GM21528 (cell line): ENCODE measurements at regions not wholly inside any gene's neighbourhood (a gene's known extent, or its start where the extent isn't known, plus 50 kb on each side); places are given as distances from the start of the nearest gene placed in this dataset.

Source experiments
- ATAC-seq: cut with Tn5 transposase; IDR thresholded peaks from one replicate; pipeline ENCODE4 v1.9.1; 2021; ENCODE audit warnings: mild to moderate bottlenecking, moderate library complexity; ENCODE audit not compliant: unreplicated experiment, low FRiP score

GRCh38 chr20:10857352-10858070 is 183.7 kb upstream of the JAG1 start:
- no peak for ATAC-seq

GRCh38 chr20:10861090-10861489 is 187.3 kb upstream of the JAG1 start:
- no peak for ATAC-seq

- ATAC-seq, result no peak
These were observed 187.8 kb upstream of the JAG1 start for GRCh38 chr20:10861619-10862018.

GRCh38 chr20:10863337-10864060 is 189.7 kb upstream of the JAG1 start:
- ATAC-seq, result no peak

GRCh38 chr20:10864076-10864672 is 190.4 kb upstream of the JAG1 start:
- ATAC-seq, result no peak

- no peak for ATAC-seq
These were observed 194.5 kb upstream of the JAG1 start for GRCh38 chr20:10868299-10868698.

GRCh38 chr20:10873026-10873425 is 199.2 kb upstream of the JAG1 start:
- ATAC-seq, result no peak

- ATAC-seq, result no peak
These were observed 201.9 kb upstream of the JAG1 start for GRCh38 chr20:10875653-10876052.

- no peak for ATAC-seq
These were observed 202.8 kb upstream of the JAG1 start for GRCh38 chr20:10876558-10876957.

GRCh38 chr20:10877342-10877741 is 203.5 kb upstream of the JAG1 start:
- ATAC-seq, result no peak

- no peak for ATAC-seq
These were observed 209.4 kb upstream of the JAG1 start for GRCh38 chr20:10883166-10883565.

GRCh38 chr20:10893321-10893720 is 219.5 kb upstream of the JAG1 start:
- no peak for ATAC-seq

- no peak for ATAC-seq
These were observed 223.5 kb upstream of the JAG1 start for GRCh38 chr20:10897336-10897735.

GRCh38 chr20:10898552-10898951 is 224.8 kb upstream of the JAG1 start:
- ATAC-seq, result no peak

GRCh38 chr20:10902174-10902573 is 228.4 kb upstream of the JAG1 start:
- no peak for ATAC-seq

GRCh38 chr20:10902576-10903282 is 228.9 kb upstream of the JAG1 start:
- no peak for ATAC-seq

GRCh38 chr20:10906834-10907233 is 233.0 kb upstream of the JAG1 start:
- ATAC-seq, result no peak

GRCh38 chr20:10909803-10910202 is 236.0 kb upstream of the JAG1 start:
- ATAC-seq, result no peak

- ATAC-seq, result no peak
These were observed 236.9 kb upstream of the JAG1 start for GRCh38 chr20:10910535-10911178.

GRCh38 chr20:10911298-10911697 is 237.5 kb upstream of the JAG1 start:
- ATAC-seq, result no peak

- ATAC-seq, result no peak
These were observed 242.0 kb upstream of the JAG1 start for GRCh38 chr20:10915815-10916214.
